Endothelial cell of umbilical vein (primary cell): ENCODE measurements at regions not wholly inside any gene's neighbourhood (a gene's known extent, or its start where the extent isn't known, plus 50 kb on each side); places are given as distances from the start of the nearest gene placed in this dataset.

ENCODE experiments used
- BruUV-seq: library from RNA; stranded (reverse); fragments of 400-500 nt; replicated peaks from 2 replicates; lab custom pipeline; 2021; lab: Mats Ljungman, UMichigan
- CTCF ChIA-PET: fragments of 300-600, 350-600 bp; sonication (Branson Sonifier 250); formaldehyde crosslinking; loops from one replicate; lab custom pipeline; 2021; ENCODE audit warnings: antibody characterized with exemption, inconsistent platforms; lab: Charles Lee
- POLR2A ChIA-PET: fragments of 300-600, 350-600 bp; sonication (Branson Sonifier 250); formaldehyde crosslinking; loops from one replicate; lab custom pipeline; 2021; ENCODE audit warnings: antibody characterized with exemption, inconsistent platforms; lab: Charles Lee
- DNase-seq: peaks from one replicate; pipeline ENCODE4 v3.0.0-alpha.2; 2011; ENCODE audit warnings: low read depth, low spot score
- FAIRE-seq: peaks from 2 replicates; lab custom pipeline; 2011; peaks lifted over from hg19 to GRCh38; lab: Jason Lieb, UNC
- H2AFZ ChIP-seq: 2 replicates; pipeline ENCODE4 v1.6.0; 2012; ENCODE audit warnings: low read depth, low read length, control low read depth, inconsistent platforms
- H3K27ac ChIP-seq: 2 replicates; pipeline ENCODE4 v1.5.1; 2011; ENCODE audit warnings: low read depth, mild to moderate bottlenecking, control low read depth, low read length, moderate library complexity; ENCODE audit not compliant: insufficient read depth
- H3K27me3 ChIP-seq, 2 experiments: 2 replicates each; pipeline versions ENCODE4 v1.6.0 to v1.6.1; 2011; ENCODE audit warnings: low read length in 2 of 2, mixed read lengths in 1 of 2; ENCODE audit not compliant: control insufficient read depth in 2 of 2, insufficient read depth in 2 of 2
- H3K36me3 ChIP-seq, 2 experiments: 2 replicates in 1 of 2; 3 replicates in 1 of 2; pipeline ENCODE4 v1.5.1; 2011; ENCODE audit warnings: low read length in 2 of 2, mild to moderate bottlenecking in 1 of 2, moderate library complexity in 1 of 2; ENCODE audit not compliant: control insufficient read depth in 2 of 2, insufficient read depth in 2 of 2; ENCODE audit errors: extremely low read depth in 1 of 2
- H3K4me1 ChIP-seq: 3 replicates; pipeline ENCODE4 v1.5.1; 2011; ENCODE audit warnings: mild to moderate bottlenecking, low read length; ENCODE audit not compliant: control insufficient read depth, insufficient read depth; ENCODE audit errors: extremely low read depth
- H3K4me2 ChIP-seq: 2 replicates; pipeline ENCODE4 v1.6.1; 2011; ENCODE audit warnings: low read length, control low read depth, mixed read lengths; ENCODE audit not compliant: insufficient read depth
- H3K4me3 ChIP-seq, 3 experiments: fragments of 200-600 bp in 1 of 3; sonication (generic), shearing (Covaris generic) in 1 of 3; replicated peaks in 1 of 3; 2 replicates each; pipeline ENCODE4 v1.5.1; 2011 to 2016; ENCODE audit warnings: control low read depth in 3 of 3, low read length in 3 of 3, mild to moderate bottlenecking in 2 of 3, inconsistent platforms in 1 of 3, low read depth in 1 of 3, moderate library complexity in 1 of 3; ENCODE audit not compliant: insufficient read depth in 1 of 3
- H3K79me2 ChIP-seq: 2 replicates; pipeline ENCODE4 v1.6.0; 2012; ENCODE audit warnings: low read length, inconsistent platforms; ENCODE audit not compliant: control insufficient read depth, insufficient read depth
- H3K9ac ChIP-seq: replicated peaks from 2 replicates; pipeline ENCODE3; 2011; ENCODE audit warnings: low read length, control low read depth; ENCODE audit not compliant: insufficient read depth; ENCODE audit errors: extremely low read depth
- H3K9me1 ChIP-seq: replicated peaks from 3 replicates; pipeline ENCODE4 v1.6.0; 2011; ENCODE audit warnings: mild to moderate bottlenecking, low read length; ENCODE audit not compliant: control insufficient read depth, insufficient read depth; ENCODE audit errors: extremely low read depth
- H3K9me3 ChIP-seq: replicated peaks from 2 replicates; pipeline ENCODE4 v1.5.1; 2012; ENCODE audit warnings: low read length, inconsistent platforms; ENCODE audit not compliant: control insufficient read depth, insufficient read depth
- H4K20me1 ChIP-seq: replicated peaks from 2 replicates; pipeline ENCODE3; 2011; ENCODE audit warnings: mild to moderate bottlenecking, low read length; ENCODE audit not compliant: control insufficient read depth, insufficient read depth; ENCODE audit errors: extremely low read depth
- EZH2 ChIP-seq: IDR thresholded peaks from 2 replicates; pipeline ENCODE4 v1.6.1; 2012; ENCODE audit warnings: borderline replicate concordance, low read depth, mild to moderate bottlenecking, moderate library complexity, low read length, inconsistent platforms; ENCODE audit not compliant: severe bottlenecking
- FOS ChIP-seq: IDR thresholded peaks from 2 replicates; pipeline ENCODE4 v1.6.1; 2011; ENCODE audit warnings: mild to moderate bottlenecking, low read length, moderate library complexity, borderline replicate concordance; ENCODE audit not compliant: insufficient read depth
- GATA2 ChIP-seq: IDR thresholded peaks from 2 replicates; pipeline ENCODE4 v1.7.0; 2011; ENCODE audit warnings: low read depth, mild to moderate bottlenecking, moderate library complexity, mixed read lengths, low read length; ENCODE audit not compliant: insufficient read length, insufficient read depth
- JUN ChIP-seq: IDR thresholded peaks from 2 replicates; pipeline ENCODE4 v1.6.1; 2011; ENCODE audit warnings: borderline replicate concordance, low read depth; ENCODE audit not compliant: insufficient read length, insufficient read depth
- MYC ChIP-seq: IDR thresholded peaks from one replicate; pipeline ENCODE4 v1.6.1; 2011; ENCODE audit warnings: mild to moderate bottlenecking, low read depth, low read length
- POLR2A ChIP-seq: IDR thresholded peaks from 2 replicates; pipeline ENCODE4 v1.6.1; 2012; ENCODE audit warnings: low read depth, mild to moderate bottlenecking, control low read depth, low read length
- POLR2AphosphoS5 ChIP-seq: IDR thresholded peaks from 2 replicates; pipeline ENCODE4 v1.6.1; 2012; ENCODE audit warnings: low read depth, mild to moderate bottlenecking, control low read depth, low read length, moderate library complexity; ENCODE audit not compliant: insufficient read depth
- dilution Hi-C: fragments of 300-500 bp; cut with MboI; formaldehyde crosslinking; loops from one replicate; pipeline ENCODE4 v1.15.0; 2019; ENCODE audit warnings: low sequenced_read_pairs; ENCODE audit not compliant: extremely low pct_ligation_motif_present
- intact Hi-C: fragments of 100-400 bp; cut with micrococcal nuclease; formaldehyde crosslinking; loops from one replicate; pipeline ENCODE4 v1.10.0; 2022
- TF ChIP-seq, protein P1 (sequence below), 2 donors: IDR thresholded peaks; 1 replicate in 1 of 2; 2 replicates in 1 of 2; pipeline ENCODE4 v1.5.1; 2011; ENCODE audit warnings: low read length in 2 of 2, mild to moderate bottlenecking in 2 of 2, moderate library complexity in 2 of 2, control low read depth in 1 of 2, inconsistent platforms in 1 of 2, low read depth in 1 of 2; ENCODE audit not compliant: insufficient read depth in 1 of 2; ENCODE audit errors: extremely low read depth in 1 of 2
- TF ChIP-seq, protein P2 (sequence below): IDR thresholded peaks from 2 replicates; pipeline ENCODE4 v1.6.1; 2011; ENCODE audit not compliant: insufficient read depth, insufficient read length

DNA sequence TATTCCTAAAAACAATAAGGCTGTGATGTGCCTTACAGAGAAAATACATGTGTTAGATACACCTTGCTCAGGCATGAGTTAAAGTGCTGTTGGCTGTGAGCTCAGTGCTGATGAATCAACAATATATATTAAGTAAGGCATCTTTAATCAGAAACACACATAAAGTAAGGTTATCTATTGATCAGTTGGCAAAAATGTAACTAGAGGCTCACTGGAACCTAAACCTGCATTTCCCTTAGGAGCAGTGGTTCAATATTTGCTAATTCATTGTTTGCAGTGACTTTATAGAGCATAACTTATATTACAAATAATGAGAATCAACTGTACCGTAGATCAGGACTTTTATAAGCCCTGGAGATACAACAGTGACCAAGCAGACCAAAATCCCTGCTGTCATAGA, 77.0 kb upstream of the CYP1B1 start:
- no peak for TF ChIP-seq POLR2A
- no peak for TF ChIP-seq FOS
- TF ChIP-seq MYC, result no peak
- TF ChIP-seq, protein P1, sequence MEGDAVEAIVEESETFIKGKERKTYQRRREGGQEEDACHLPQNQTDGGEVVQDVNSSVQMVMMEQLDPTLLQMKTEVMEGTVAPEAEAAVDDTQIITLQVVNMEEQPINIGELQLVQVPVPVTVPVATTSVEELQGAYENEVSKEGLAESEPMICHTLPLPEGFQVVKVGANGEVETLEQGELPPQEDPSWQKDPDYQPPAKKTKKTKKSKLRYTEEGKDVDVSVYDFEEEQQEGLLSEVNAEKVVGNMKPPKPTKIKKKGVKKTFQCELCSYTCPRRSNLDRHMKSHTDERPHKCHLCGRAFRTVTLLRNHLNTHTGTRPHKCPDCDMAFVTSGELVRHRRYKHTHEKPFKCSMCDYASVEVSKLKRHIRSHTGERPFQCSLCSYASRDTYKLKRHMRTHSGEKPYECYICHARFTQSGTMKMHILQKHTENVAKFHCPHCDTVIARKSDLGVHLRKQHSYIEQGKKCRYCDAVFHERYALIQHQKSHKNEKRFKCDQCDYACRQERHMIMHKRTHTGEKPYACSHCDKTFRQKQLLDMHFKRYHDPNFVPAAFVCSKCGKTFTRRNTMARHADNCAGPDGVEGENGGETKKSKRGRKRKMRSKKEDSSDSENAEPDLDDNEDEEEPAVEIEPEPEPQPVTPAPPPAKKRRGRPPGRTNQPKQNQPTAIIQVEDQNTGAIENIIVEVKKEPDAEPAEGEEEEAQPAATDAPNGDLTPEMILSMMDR (IDR thresholded peaks at IDR 0.05; ENCODE audit: extremely low read depth in 1 of 2, insufficient read depth in 1 of 2, low read depth in 1 of 2, low read length in 2 of 2), result no peak
- TF ChIP-seq JUN, result no peak
- no peak for TF ChIP-seq GATA2
- TF ChIP-seq, protein P2, sequence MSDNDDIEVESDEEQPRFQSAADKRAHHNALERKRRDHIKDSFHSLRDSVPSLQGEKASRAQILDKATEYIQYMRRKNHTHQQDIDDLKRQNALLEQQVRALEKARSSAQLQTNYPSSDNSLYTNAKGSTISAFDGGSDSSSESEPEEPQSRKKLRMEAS, result no peak
- TF ChIP-seq POLR2AphosphoS5, result no peak
- TF ChIP-seq EZH2, result no peak
- dilution Hi-C loops (no loop called here), intact Hi-C loops (no loop called here)
- Histone ChIP-seq H3K9me3 (no peaks in the 10 kb centered on the region), H3K9ac (no peak overlapping the region), H3K9me1 (no peaks in the 10 kb centered on the region), H3K4me1 (no peaks in the 10 kb centered on the region), H4K20me1 (no peaks in the 10 kb centered on the region), H3K27me3 (peaks cover 11 to 27% of the 10 kb centered on the region in 2 experiments), H3K36me3 (no peaks in the 10 kb centered on the region), H3K4me3 (no peak overlapping the region), H3K79me2 (no peaks in the 10 kb centered on the region), H3K27ac (no peak overlapping the region), H2AFZ (no peak overlapping the region), H3K4me2 (no peak overlapping the region)
- DNase-seq (no peak), FAIRE-seq (no peak)
- POLR2A ChIA-PET, result no interaction called here
- BruUV-seq, result no TSS peak
- CTCF ChIA-PET, result no interaction called here
